T-helper 9 cell (primary cell): ENCODE measurements at regions not wholly inside any gene's neighbourhood (a gene's known extent, or its start where the extent isn't known, plus 50 kb on each side); places are given as distances from the start of the nearest gene placed in this dataset.

ENCODE experiments used
- DNase-seq: peaks from one replicate; pipeline ENCODE4 v3.0.0-alpha.2; 2020

GRCh38 chr21:28639737-28640136, 352.9 kb downstream of the LTN1 start:
- no peak for DNase-seq

GRCh38 chr21:28636752-28637691, 355.7 kb downstream of the LTN1 start:
- DNase-seq: no peak

- DNase-seq: no peak
These were observed 357.1 kb downstream of the LTN1 start for GRCh38 chr21:28635541-28635940.

- no peak for DNase-seq
These were observed 358.7 kb downstream of the LTN1 start for GRCh38 chr21:28633839-28634555.

- no peak for DNase-seq
These were observed 359.8 kb downstream of the LTN1 start for GRCh38 chr21:28632755-28633408.

- DNase-seq: no peak
These were observed 365.0 kb downstream of the LTN1 start for GRCh38 chr21:28627691-28628090.

- DNase-seq: no peak
These were observed 365.4 kb downstream of the LTN1 start for GRCh38 chr21:28627261-28627660.

GRCh38 chr21:28624626-28625025, 368.1 kb downstream of the LTN1 start:
- no peak for DNase-seq

- no peak for DNase-seq
These were observed 375.4 kb downstream of the LTN1 start for GRCh38 chr21:28617300-28617699.

- DNase-seq: no peak
These were observed 377.4 kb downstream of the LTN1 start for GRCh38 chr21:28615276-28615675.

- no peak for DNase-seq
These were observed 377.9 kb downstream of the LTN1 start for GRCh38 chr21:28614791-28615190.

GRCh38 chr21:28608646-28609045, 384.0 kb downstream of the LTN1 start:
- no peak for DNase-seq

GRCh38 chr21:28607545-28607944, 385.1 kb downstream of the LTN1 start:
- DNase-seq: no peak

GRCh38 chr21:28604946-28605537, 387.6 kb downstream of the LTN1 start:
- DNase-seq: no peak

- no peak for DNase-seq
These were observed 390.1 kb downstream of the LTN1 start for GRCh38 chr21:28602546-28602945.

GRCh38 chr21:28598214-28598613, 394.5 kb downstream of the LTN1 start:
- DNase-seq: no peak

- DNase-seq: no peak
These were observed 400.3 kb downstream of the LTN1 start for GRCh38 chr21:28592205-28592865.

GRCh38 chr21:28590676-28591075, 402.0 kb downstream of the LTN1 start:
- no peak for DNase-seq

- no peak for DNase-seq
These were observed 402.7 kb downstream of the LTN1 start for GRCh38 chr21:28590026-28590425.

- DNase-seq: no peak
These were observed 403.7 kb downstream of the LTN1 start for GRCh38 chr21:28588997-28589396.

GRCh38 chr21:28587748-28588147, 404.9 kb downstream of the LTN1 start:
- DNase-seq: no peak

GRCh38 chr21:28581976-28582375, 410.7 kb downstream of the LTN1 start:
- no peak for DNase-seq
